Ovary (tissue), 3 donors: ENCODE measurements at regions not wholly inside any gene's neighbourhood (a gene's known extent, or its start where the extent isn't known, plus 50 kb on each side); places are given as distances from the start of the nearest gene placed in this dataset.

Experiments
- EP300 ChIP-seq: sonication (generic); formaldehyde crosslinking; IDR thresholded peaks from one replicate; pipeline ENCODE4 v1.6.1; 2017; ENCODE audit warnings: antibody characterized with exemption
- TF ChIP-seq, protein P1 (sequence below), 3 donors: fragments of 450-650 bp in 2 of 3; fragments of 200-600 bp in 1 of 3; IDR thresholded peaks; one replicate each; pipeline versions ENCODE4 v1.5.1 to v1.8.0; 2016 to 2022; ENCODE audit warnings: antibody characterized with exemption in 3 of 3, mild to moderate bottlenecking in 1 of 3
- donor health status: DM: no; HTN: no; CAD: no.

DNA sequence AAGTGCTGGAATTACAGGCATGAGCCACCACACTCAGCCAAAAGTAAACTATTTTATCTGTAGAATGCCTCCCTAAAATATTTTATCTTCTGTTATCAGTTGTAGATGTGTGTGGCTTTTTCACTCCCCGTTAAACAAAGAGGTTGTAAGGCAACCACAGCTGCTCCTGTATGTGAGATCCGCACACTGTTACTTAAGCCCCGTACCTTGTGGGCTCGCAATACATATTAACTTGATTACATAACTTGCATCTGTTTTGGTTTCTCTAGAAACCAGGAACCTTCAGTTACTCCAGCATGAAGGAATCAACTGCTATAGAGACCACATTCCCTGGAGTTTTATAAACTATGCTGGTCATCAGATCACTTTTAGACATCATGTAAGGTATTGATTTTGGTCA lies 420.1 kb upstream of the SLC35B3 start:
- TF ChIP-seq, protein P1, sequence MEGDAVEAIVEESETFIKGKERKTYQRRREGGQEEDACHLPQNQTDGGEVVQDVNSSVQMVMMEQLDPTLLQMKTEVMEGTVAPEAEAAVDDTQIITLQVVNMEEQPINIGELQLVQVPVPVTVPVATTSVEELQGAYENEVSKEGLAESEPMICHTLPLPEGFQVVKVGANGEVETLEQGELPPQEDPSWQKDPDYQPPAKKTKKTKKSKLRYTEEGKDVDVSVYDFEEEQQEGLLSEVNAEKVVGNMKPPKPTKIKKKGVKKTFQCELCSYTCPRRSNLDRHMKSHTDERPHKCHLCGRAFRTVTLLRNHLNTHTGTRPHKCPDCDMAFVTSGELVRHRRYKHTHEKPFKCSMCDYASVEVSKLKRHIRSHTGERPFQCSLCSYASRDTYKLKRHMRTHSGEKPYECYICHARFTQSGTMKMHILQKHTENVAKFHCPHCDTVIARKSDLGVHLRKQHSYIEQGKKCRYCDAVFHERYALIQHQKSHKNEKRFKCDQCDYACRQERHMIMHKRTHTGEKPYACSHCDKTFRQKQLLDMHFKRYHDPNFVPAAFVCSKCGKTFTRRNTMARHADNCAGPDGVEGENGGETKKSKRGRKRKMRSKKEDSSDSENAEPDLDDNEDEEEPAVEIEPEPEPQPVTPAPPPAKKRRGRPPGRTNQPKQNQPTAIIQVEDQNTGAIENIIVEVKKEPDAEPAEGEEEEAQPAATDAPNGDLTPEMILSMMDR (IDR thresholded peaks at IDR 0.05): no peak
- no peak for TF ChIP-seq EP300
